GM19328 (cell line): ENCODE measurements at regions not wholly inside any gene's neighbourhood (a gene's known extent, or its start where the extent isn't known, plus 50 kb on each side); places are given as distances from the start of the nearest gene placed in this dataset.
"Not testable (repeated sequence)": the region's sequence is repeated elsewhere in the genome, so short reads cannot be mapped to it uniquely, and the experiment has no call there.

Experiments used
- ATAC-seq: cut with Tn5 transposase; IDR thresholded peaks from one replicate; pipeline ENCODE4 v1.9.1; 2021; ENCODE audit warnings: mild to moderate bottlenecking, moderate library complexity; ENCODE audit not compliant: unreplicated experiment

DNA sequence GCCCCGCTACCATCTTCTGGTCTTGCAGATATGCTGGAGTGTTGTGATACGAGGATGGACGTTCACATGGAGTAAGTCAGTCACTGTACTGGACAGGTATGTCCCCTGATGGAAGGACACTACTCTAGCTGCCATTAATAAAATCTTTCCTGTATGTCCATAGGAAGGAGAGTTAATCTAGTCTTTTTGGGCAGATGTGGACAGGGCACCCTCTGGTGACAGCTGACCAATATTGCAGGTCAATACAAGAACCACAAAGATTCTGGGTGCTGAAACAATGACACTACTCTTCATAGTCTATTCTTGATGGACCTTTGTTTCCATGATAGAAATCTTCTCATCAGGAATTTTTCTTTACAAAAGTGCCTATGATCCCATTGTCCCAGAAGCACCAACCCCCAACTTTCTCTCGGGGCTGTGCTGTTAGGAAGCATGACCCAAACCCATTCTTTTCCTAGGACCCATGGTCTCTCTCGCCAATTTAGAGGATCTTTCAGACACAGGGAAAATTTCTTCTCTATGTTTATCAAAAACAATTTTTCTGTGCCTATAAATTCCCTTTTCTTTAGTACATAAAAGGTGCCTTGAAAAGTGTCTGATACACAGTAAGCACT, 376.9 kb downstream of the DTWD2 start:
- ATAC-seq = no peak

DNA sequence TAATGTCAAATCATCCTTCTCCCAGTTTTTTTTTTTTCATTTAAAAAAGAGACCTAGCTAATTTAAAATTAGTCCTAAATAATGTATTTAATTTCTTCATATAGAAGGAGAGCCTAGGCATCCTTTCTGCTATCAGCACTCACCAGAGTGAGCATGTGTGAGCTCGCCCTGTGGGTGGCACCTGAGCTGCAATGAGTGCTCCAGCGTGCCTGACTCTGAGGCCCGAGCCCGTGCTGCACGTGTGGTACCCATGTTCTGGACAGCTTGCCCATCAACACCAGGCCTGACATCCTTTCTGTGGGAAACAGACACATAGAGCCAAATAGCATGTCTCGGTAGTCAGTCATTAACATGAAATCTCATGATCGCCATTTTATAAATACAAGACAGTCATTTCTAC, 381.4 kb downstream of the DTWD2 start:
- ATAC-seq = no peak

DNA sequence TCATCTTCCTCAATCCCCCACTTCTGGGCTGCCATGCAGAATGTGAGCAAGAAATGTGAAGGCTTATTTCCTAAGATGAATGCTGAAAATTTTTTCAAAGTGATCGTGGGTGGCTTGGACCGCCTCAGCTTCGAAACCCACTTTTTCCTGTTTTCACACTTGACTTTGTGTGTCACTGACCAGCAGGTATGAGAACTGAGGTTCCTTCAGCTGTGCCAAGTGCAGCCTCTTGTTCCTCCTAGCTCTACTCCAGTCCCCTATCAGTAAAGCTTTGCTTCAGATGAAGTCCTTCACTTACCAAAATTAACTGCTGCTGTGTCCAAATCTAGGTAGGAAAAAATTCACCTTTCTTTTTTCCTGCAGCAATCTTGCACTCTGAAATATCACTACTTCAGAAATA, 382.6 kb downstream of the DTWD2 start:
- no peak for ATAC-seq

DNA sequence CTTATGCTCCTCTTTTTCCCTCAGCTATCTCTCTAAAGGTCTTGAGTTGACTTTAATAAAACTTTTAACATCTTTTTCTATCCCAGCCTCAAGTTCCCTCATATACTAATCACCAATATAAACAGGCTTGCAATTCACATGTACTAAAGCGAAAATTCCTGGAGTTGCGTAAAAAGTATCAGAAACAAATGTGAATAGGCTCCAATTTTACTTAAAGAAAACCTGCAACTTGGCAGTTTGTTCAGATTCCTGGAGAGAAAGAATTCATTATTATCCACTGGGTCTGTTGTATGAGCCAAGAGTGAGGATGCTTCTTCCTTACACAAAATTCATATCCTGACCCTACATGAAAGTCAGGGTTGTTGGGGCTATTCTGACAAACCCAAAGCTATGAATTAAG, 384.2 kb downstream of the DTWD2 start:
- ATAC-seq = no peak

DNA sequence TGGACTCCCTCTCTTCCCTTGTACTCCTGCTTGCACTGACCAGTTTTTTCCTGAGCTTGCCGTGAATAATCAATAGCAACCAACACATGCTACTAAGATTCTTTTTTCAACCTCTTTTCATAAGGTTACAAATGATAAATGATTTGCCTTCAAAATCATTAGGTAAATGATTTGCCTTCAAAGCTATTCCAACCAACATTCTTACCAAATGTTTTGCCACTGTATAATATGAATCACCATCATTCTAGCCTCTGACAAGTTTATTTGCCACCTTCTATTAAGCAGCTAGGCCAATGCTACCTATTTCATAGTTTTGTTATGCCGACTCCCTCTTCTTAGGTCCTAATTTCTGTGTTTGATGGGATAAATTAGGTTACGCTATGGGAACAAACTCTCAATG, 385.1 kb downstream of the DTWD2 start:
- no peak for ATAC-seq

DNA sequence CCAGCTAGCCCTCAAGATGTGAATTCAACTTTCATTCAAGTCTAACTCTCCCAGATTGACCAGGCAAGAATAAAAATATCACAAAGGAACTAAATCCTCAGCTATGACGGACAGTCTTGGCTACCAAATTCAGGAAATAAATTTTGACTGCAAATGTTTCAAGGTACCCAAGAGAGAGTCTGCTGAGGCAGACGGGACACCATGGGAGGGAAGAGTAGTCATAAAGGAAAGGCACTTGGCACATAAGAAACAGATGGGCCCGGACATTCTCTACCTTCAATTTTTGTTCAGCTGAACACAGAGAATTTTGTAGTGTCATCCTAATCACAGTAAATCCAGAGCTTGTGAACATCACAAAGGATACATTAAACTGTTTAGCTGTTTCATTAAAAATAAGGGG, 390.0 kb downstream of the DTWD2 start:
- no peak for ATAC-seq

DNA sequence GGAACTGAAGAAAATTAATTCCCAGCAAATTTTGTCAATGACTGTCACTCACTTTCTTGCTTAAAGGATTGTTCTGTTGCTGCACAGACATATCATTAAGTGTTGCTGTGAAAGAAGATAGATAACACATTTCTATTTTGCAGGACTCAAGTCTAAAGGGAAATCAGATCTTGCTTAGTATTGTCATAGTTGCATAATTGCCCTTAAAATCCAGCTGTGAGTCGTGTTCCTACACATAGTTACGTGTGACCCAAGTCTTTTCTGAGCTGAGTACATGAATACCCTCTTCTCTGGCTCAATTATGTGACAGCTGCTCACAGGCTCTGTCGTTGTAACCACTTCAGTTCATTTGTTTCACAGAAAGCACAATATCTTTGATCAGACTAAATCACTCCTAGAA, 390.8 kb downstream of the DTWD2 start:
- no peak for ATAC-seq

DNA sequence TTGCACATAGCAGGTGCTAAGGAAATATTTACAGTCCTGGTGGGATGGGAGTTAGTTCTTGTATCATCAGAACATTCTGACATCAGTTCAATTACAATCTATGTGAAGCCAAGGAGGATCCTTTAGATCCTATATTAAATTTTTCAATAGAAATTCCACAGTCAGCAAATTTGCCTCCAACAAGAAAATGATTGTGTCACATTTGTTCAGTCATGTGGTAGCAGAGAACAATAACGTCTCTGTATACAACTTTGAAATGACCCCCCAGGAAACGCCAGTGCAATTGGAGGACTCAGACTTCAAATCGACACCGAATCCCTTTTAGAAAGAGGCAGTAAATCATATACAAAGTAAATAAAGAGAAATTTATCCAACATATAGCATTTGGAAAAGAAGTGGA, 392.1 kb downstream of the DTWD2 start:
- ATAC-seq = no peak

DNA sequence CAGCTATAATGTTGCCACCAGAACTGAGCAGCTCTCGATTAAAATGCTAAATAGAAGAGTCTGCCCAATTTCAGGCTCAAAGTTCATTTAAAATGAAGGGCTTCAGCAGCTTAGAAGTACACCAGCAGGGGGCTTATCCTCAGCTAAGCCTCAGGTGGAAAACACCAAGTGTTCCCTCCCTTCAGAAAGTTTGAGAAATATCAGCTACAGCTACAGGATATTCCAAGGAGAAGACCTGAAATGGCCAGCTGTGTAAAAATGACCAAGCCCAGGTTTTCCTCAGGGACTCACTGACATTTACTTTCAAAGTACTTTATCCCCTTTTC, 395.4 kb downstream of the DTWD2 start:
- no peak for ATAC-seq

DNA sequence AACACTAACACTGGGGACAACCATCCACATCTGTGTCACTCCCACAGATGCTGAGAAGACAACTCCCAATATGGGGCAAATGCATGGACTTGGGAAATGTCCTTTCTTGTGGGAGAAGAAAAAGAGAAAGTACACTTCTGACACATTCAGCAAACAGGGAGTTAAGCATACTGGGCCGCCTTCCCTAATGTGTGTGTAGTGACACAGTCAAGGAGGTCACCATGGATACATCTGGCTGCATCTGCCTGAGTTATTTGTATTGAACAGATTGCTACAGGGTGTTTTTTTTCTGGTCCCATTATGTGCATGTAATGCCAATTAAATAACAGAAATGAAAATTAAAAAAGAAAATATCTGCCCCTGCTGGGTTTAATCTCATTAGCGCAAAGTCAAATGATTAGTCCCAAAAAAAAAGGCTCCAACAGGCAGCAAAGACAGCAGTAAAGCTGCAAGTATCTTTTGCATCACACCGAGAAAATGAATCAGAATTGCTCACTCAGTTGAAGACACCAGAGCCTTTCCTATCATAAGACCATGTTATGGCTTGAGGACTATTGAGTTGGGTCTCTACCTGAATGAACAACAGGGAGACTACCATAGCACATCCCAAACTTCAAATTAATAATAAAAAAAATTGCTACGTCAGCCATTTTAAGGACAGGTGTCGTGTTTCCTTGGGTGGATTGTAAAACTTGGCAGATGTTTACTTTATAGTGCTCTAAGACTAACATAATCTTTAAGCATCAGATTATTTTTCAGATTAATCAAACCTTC, 395.9 kb downstream of the DTWD2 start:
- no peak for ATAC-seq

DNA sequence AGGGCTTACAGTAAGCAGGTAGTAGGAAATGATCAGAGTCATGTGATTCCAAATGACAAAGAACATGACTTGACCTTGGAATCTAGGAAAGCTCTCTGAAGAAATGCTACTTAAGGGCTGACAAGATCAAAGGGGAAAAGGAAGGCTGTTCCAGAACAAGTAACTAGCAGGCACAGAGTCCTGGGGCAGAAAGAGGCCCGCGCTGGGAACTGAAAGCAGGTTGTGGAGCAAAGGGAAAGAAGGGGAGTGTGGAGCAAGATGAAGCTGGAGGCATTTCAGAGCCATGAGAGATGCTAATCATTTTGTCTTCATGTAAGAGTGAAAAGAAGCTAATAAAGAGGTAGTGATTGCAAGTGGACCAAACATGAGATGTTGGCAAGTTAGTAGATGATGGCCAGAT, 397.5 kb downstream of the DTWD2 start:
- ATAC-seq = no peak

DNA sequence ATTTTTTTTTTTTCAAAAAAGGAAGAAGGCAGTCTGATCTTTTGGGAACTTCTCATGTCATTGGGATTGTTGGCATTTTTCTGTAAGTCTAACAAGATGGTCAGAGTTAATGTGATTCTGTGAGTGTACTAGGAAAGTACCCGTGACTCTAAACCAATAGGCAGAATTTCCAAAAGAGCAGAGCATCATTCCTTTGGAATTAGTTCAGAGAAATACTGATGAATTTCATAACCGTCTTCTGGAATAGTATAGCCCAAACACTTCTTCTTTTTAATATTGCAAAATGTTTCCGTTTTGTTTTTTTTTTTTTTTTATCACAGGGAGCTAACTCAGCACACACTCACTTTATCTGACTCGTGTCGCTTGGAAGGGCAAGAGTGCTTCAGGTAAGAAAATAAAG, 407.4 kb downstream of the DTWD2 start:
- ATAC-seq = no peak

DNA sequence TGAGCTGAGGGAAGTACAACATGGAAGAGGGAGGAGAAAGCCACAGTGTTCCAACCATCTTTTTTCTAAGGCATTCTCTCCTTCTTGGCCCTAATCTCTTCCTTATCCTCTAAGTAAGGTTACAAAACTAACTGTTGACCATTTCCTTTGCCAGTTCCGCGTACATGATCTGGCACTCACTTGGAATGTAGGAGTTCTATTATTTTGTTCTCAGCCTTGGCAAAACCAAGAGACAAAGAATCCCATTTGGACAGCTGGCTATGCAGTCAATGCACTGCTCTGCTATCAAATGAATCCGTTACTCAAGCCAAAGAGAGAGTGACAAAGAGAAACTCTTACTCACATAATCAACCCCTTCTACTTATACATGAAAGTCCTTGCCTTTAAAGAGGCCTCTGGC, 410.3 kb downstream of the DTWD2 start:
- ATAC-seq = no peak

DNA sequence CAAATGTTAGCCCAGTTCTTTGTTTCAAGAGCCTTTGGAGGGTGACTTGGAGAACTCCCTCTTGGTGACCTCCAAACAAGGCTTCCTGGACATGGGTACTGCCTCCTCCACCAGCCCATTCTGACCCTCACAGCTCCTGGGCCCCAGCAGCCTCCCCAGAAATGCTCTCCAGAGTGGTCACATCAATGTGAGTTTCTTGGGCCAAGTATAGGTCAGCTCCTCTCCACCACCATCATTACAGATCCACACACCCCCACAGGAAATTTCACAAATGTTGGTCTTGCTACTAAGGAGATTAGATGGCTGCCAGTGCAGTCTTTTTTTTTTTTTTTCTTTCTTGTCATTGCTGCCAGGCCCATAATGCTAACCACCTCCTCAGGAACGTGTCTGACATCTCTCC, 410.7 kb downstream of the DTWD2 start:
- ATAC-seq = no peak

DNA sequence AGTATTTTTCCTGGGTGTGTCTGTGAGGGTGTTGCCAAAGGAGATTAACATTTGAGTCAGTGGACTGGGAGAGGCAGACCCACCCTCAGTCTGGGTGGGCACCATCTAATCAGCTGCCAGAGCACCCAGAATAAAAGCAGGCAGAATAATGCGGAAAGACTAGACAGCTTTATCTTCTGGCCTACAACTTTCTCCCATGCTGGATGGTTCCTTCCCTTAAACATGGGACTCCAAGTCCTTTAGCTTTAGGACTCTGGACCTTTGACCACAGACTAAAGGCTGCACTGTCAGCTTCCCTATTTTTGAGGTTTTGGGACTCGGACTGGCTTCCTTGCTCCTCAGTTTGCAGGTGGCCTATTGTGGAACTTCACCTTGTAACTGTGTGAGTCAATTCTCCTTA, 418.1 kb downstream of the DTWD2 start:
- ATAC-seq = not testable (repeated sequence)

DNA sequence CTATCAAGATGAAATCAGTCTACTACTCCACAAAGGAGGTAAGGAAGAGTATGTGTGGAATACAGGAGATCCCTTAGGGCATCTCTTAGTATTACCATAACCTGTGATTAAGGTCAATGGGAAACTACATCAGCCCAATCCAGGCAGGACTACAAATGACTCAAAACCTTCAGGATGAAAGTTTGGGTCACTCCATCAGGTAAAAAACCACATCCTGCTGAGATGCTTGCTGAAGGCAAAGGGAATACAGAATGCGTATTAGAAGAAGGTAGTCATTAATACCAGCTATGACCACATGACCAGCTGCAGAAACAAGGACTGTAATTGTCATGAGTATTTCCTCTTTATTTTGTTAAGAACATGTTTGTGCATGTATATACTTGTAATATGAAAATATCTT, 418.8 kb downstream of the DTWD2 start:
- not testable (repeated sequence) for ATAC-seq

DNA sequence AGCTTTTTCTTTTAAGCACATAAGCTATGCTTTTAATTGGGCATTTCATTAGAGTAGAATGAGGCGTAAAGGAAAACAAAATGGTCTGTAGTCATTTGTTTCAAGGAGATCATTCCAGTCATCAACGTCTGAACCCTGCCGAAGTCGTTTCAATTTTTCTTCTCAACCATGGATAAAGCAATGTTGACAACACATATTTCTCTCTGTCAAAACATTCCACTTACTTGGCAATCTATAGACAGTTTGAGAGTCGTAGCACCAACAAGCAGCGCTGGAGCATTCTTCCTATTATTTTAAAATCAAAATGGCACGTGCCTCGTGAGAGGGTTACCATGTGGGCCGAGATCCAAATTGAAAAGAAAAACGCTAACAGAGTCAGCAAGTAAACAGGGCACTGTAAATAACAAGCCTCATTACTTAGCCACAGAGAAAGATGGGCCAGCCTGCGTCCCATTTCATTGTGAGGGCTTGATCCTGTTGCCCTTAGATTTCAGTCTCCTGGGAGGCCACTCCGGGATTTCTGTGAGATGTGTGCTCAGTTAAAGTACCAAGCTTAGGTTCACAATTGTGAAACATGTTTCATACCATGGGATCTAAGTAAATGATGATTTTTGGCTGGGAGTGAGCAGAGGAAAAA, 422.9 kb downstream of the DTWD2 start:
- no peak for ATAC-seq

DNA sequence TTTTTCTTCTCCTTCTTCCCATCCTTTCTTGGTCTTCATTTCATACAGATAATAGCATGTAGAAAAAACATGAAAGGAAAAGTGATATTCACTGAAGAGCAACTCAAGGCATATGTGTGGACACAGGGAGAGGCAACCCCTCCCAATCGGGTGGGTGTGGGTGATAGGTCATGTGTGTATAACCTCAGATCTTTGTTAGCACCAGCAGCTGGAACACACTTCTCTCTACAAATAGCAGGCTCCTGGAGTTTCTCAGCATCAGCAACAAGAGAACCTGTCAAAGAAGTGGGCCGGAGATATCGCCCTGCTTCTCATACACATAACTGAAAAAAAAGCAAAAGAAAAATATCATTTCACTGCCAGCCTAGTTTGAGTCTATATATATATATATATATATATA, 426.4 kb downstream of the DTWD2 start:
- no peak for ATAC-seq

DNA sequence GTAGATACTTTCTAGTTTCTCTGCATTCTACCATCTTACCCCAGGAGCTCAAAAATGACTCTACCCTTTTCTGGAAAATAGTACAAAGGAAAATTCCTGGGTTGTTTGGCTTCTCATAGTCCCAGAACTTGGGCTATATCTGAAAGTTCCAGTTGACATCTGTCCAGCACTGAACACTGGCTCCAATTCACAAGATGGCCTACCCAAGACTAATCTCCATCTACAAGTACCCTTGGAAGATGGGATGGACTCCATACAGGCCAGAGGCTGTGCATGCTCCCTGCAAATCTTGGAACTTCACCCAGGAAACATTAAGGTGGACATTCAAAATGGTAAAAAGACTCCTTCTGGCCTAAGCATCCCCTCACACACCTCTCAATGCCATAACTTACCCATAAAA, 427.1 kb downstream of the DTWD2 start:
- ATAC-seq = no peak

DNA sequence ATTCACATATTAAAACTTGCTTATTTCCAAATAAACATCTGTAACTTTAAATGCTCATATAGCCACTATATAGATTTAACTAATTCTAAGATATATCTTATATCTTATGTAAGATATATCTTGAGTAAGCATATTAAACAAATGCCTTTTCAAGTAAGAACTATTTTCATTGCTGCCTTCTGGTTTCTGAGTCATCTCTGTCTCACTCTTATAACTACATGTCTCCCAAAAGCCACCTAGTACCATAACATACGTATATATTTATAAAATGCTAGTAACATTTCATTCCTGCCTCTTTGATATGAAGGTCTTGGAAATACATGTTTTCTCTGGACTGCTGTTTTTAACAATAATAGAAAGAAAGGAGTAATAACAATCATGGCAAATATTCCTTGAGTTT, 429.5 kb downstream of the DTWD2 start:
- no peak for ATAC-seq

DNA sequence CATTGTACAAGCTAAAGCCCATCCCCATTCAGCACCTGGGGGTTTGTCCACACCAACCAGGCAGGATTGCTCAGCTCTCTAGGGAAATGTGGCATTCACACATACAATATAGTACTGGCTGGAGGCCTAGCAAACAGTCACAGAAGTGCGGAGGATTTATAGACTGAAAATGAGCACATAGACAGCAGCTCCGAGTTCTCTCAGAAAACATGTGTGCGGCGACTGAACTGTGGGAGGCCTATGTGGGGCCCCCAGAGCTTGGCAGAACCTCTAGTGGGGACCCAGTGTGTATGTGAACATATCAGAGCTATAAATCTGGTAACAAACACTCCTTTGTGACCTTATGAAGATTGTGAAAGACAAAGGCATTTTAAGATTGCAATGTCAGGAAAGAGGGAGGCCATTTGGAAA, 431.1 kb downstream of the DTWD2 start:
- ATAC-seq = no peak

DNA sequence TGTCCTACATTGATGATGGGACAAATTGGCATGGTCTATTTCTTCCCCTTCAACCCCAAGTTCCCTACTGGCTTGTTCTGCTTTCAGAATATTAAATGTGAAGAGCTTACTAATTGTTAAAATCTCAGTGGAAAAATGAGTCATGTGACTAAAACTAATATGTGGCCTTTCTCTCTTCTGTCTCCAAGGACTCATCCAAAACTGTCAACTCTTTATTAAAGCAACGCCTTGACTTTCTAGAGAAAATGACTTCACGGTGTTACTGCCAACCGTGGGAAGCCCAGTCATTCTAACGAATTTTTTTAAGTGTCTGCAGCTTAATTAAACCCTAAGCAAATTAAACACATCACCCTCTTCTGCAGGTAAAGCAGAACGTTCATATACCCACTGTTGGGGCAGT, 431.6 kb downstream of the DTWD2 start:
- no peak for ATAC-seq

DNA sequence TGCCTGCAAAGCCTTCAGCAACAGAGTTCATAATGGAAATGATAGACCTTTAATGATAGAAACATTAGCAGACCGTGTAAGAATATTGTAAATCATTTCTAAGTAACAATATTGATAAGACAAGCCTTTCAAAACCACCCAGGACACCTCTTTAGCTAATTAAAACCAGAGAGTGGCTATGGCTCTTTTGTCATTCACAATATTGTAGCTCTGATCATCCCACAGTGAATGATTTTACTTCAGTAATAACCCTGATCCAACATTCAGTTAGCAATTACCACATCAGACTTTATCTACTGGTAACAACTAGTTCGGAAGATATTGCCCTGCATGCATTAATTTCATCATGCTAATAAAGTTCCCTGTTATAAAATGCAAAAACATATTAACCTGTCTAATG, 432.6 kb downstream of the DTWD2 start:
- ATAC-seq = no peak
